Spleen (tissue), 11 donors: ENCODE measurements at regions not wholly inside any gene's neighbourhood (a gene's known extent, or its start where the extent isn't known, plus 50 kb on each side); places are given as distances from the start of the nearest gene placed in this dataset.
A peak's percentile ranks its signal among the peaks of the same experiment; 100 is the strongest.

Experiments
- DNase-seq: peaks from one replicate; pipeline ENCODE4 v3.0.0-alpha.2; 2020
- H3K27ac ChIP-seq, 8 donors: fragments of 200-600 bp; sonication (generic) in 7 of 8; 1 replicate in 4 of 8; 2 replicates in 4 of 8; pipeline versions ENCODE4 v1.5.0 to v1.8.0; 2016 to 2021; ENCODE audit warnings: inconsistent platforms in 4 of 8, mild to moderate bottlenecking in 4 of 8, moderate library complexity in 1 of 8
- H3K27me3 ChIP-seq, 7 donors: fragments of 200-600 bp; sonication (generic) in 6 of 7; replicated peaks in 1 of 7; 1 replicate in 4 of 7; 2 replicates in 3 of 7; pipeline versions ENCODE4 v1.5.0 to v1.8.0; 2016 to 2021; ENCODE audit warnings: inconsistent platforms in 3 of 7, mild to moderate bottlenecking in 1 of 7
- H3K36me3 ChIP-seq, 6 donors: fragments of 200-600 bp; sonication (generic) in 5 of 6; 1 replicate in 4 of 6; 2 replicates in 2 of 6; pipeline versions ENCODE4 v1.5.0 to v1.8.0; 2016 to 2021; ENCODE audit warnings: inconsistent platforms in 2 of 6
- H3K4me1 ChIP-seq, 6 donors: fragments of 200-600 bp; sonication (generic) in 5 of 6; 1 replicate in 3 of 6; 2 replicates in 3 of 6; pipeline versions ENCODE4 v1.5.0 to v1.8.0; 2016 to 2021; ENCODE audit warnings: inconsistent platforms in 3 of 6
- H3K4me3 ChIP-seq, 8 donors: fragments of 200-600 bp; sonication (generic) in 7 of 8; 1 replicate in 4 of 8; 2 replicates in 4 of 8; pipeline versions ENCODE4 v1.5.0 to v1.8.0; 2016 to 2021; ENCODE audit warnings: inconsistent platforms in 4 of 8, mild to moderate bottlenecking in 4 of 8, moderate library complexity in 2 of 8
- H3K9me3 ChIP-seq, 8 donors: fragments of 200-600 bp; sonication (generic) in 7 of 8; 1 replicate in 4 of 8; 2 replicates in 4 of 8; pipeline versions ENCODE4 v1.5.0 to v1.8.0; 2016 to 2021; ENCODE audit warnings: inconsistent platforms in 4 of 8
- CTCF ChIP-seq, 11 experiments: fragments of 200-600 bp in 7 of 11; fragments of 450-650 bp in 4 of 11; sonication (generic) in 4 of 11; IDR thresholded peaks in 8 of 11; conservative IDR thresholded peaks in 3 of 11; 1 replicate in 7 of 11; 2 replicates in 4 of 11; pipeline versions ENCODE4 v1.4.0 to v1.8.0; 2016 to 2021; ENCODE audit warnings: antibody characterized with exemption in 11 of 11, inconsistent platforms in 4 of 11, mild to moderate bottlenecking in 1 of 11
- POLR2A ChIP-seq, 3 donors: fragments of 450-650 bp; IDR thresholded peaks; one replicate each; pipeline ENCODE4 v1.5.1; 2017; ENCODE audit warnings: antibody characterized with exemption in 3 of 3, mild to moderate bottlenecking in 1 of 3
- POLR2AphosphoS5 ChIP-seq, 3 donors: sonication (generic); formaldehyde crosslinking; IDR thresholded peaks; one replicate each; pipeline ENCODE4 v1.5.1; 2017; ENCODE audit warnings: antibody characterized with exemption in 3 of 3
- WGBS, 5 donors: extraction: QIAGEN DNeasy Blood & Tissue Kit in 3 of 5; methylation state at CpG; one replicate each; pipeline versions ENCODE4 v1.1.5 to v1.1.7; 2013 to 2018; 5-methylcytosine and 5-hydroxymethylcytosine counted together
- intact Hi-C: fragments of 100-400 bp; cut with DNase I; formaldehyde crosslinking; loops from one replicate; pipeline ENCODE4 v1.15.0; 2023; ENCODE audit warnings: low total_unique reads
- donor health status: healthy with polysubstance abuse.
- donor health status: DM: no; HTN: no; CAD: no; lungs with moderate emphysema.
- donor health status: DM: no; HTN: no; CAD: no.
- donor health status: Bipolar disorder and iron deficiency.
- donor health status: healthy.
- donor health status: DM: no; HTN: no; CAD: no.
- donor health status: DM: yes; HTN: yes; CAD: no.

GRCh38 chrX:10043386-10043785, 76.2 kb downstream of the CLDN34 start:
- intact Hi-C loops: no loop called here
- no peak overlapping the region for H3K27ac ChIP-seq
- no peaks in the 10 kb centered on the region for H3K9me3 ChIP-seq
- no peak overlapping the region for H3K4me3 ChIP-seq
- TF ChIP-seq POLR2A (IDR thresholded peaks at IDR 0.05) (no peak), CTCF (IDR thresholded peaks at IDR 0.05 in 8 of 11, conservative IDR thresholded peaks at IDR 0.05 in 3 of 11) (no peak), POLR2AphosphoS5 (IDR thresholded peaks at IDR 0.05) (no peak)
- H3K36me3 ChIP-seq: no peaks in the 10 kb centered on the region
- no peak for DNase-seq
- 83 to 94% (median 90%) methylated on average over 5 to 7 of the region's 7 CpGs for WGBS, 5 donors
- no peaks in the 10 kb centered on the region for H3K27me3 ChIP-seq
- peaks cover 0 to 4% (median 0%) of the 10 kb centered on the region in 6 donors for H3K4me1 ChIP-seq

- Histone ChIP-seq H3K27me3 (no peaks in the 10 kb centered on the region), H3K4me3 (no peak overlapping the region), H3K36me3 (no peaks in the 10 kb centered on the region), H3K27ac (no peak overlapping the region), H3K4me1 (peaks cover 0 to 4% (median 0%) of the 10 kb centered on the region in 6 donors), H3K9me3 (no peaks in the 10 kb centered on the region)
- intact Hi-C loops: no loop called here
- TF ChIP-seq POLR2AphosphoS5 (IDR thresholded peaks at IDR 0.05) (no peak), POLR2A (IDR thresholded peaks at IDR 0.05) (no peak), CTCF (IDR thresholded peaks at IDR 0.05 in 8 of 11, conservative IDR thresholded peaks at IDR 0.05 in 3 of 11) (no peak)
- DNase-seq: no peak
- WGBS, 5 donors: 84 to 96% (median 95%) methylated on average over 5 of the region's 5 CpGs
These were observed 76.9 kb downstream of the CLDN34 start for GRCh38 chrX:10044021-10044420.

GRCh38 chrX:10045327-10046000, 78.3 kb downstream of the CLDN34 start:
- intact Hi-C loops: no loop called here
- Histone ChIP-seq H3K27me3 (no peaks in the 10 kb centered on the region), H3K9me3 (no peaks in the 10 kb centered on the region), H3K4me1 (peaks cover 0 to 4% (median 0%) of the 10 kb centered on the region in 6 donors), H3K27ac (no peak overlapping the region), H3K4me3 (no peak overlapping the region), H3K36me3 (no peaks in the 10 kb centered on the region)
- no peak for DNase-seq
- WGBS, 5 donors: 59 to 76% (median 69%) methylated on average over 5 to 13 of the region's 13 CpGs
- TF ChIP-seq POLR2AphosphoS5 (IDR thresholded peaks at IDR 0.05): peak in 2 of 3 donors; percentile 24 to 38
- TF ChIP-seq CTCF (IDR thresholded peaks at IDR 0.05 in 8 of 11, conservative IDR thresholded peaks at IDR 0.05 in 3 of 11): no peak

- no peak for DNase-seq
- no peak for TF ChIP-seq CTCF (IDR thresholded peaks at IDR 0.05 in 8 of 11, conservative IDR thresholded peaks at IDR 0.05 in 3 of 11)
- no peaks in the 10 kb centered on the region for H3K27me3 ChIP-seq
- peaks cover 0 to 4% (median 0%) of the 10 kb centered on the region in 6 donors for H3K4me1 ChIP-seq
- no peak overlapping the region for H3K4me3 ChIP-seq
- no peaks in the 10 kb centered on the region for H3K36me3 ChIP-seq
- 62 to 81% (median 74%) methylated on average over 6 to 7 of the region's 7 CpGs for WGBS, 5 donors
- H3K9me3 ChIP-seq: no peaks in the 10 kb centered on the region
- intact Hi-C loops: no loop called here
- H3K27ac ChIP-seq: no peak overlapping the region
These were observed 80.0 kb downstream of the CLDN34 start for GRCh38 chrX:10047133-10047532.
